ENCODE measurements at regions not wholly inside any gene's neighbourhood (a gene's known extent, or its start where the extent isn't known, plus 50 kb on each side); places are given as distances from the start of the nearest gene placed in this dataset.

GRCh38 chr14:76268047-76268431 is 107.9 kb upstream of the ESRRB start:
- TF ChIP-seq POLR2A (IDR thresholded peaks at IDR 0.05), result no peak
- TF ChIP-seq, protein P1, sequence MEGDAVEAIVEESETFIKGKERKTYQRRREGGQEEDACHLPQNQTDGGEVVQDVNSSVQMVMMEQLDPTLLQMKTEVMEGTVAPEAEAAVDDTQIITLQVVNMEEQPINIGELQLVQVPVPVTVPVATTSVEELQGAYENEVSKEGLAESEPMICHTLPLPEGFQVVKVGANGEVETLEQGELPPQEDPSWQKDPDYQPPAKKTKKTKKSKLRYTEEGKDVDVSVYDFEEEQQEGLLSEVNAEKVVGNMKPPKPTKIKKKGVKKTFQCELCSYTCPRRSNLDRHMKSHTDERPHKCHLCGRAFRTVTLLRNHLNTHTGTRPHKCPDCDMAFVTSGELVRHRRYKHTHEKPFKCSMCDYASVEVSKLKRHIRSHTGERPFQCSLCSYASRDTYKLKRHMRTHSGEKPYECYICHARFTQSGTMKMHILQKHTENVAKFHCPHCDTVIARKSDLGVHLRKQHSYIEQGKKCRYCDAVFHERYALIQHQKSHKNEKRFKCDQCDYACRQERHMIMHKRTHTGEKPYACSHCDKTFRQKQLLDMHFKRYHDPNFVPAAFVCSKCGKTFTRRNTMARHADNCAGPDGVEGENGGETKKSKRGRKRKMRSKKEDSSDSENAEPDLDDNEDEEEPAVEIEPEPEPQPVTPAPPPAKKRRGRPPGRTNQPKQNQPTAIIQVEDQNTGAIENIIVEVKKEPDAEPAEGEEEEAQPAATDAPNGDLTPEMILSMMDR (IDR thresholded peaks at IDR 0.05 in 8 of 11, conservative IDR thresholded peaks at IDR 0.05 in 3 of 11), result no peak
- TF ChIP-seq POLR2AphosphoS5 (IDR thresholded peaks at IDR 0.05), result no peak

Measured in spleen (tissue), 7 donors.